SK-N-SH treated with all-trans-retinoic acid at 6 μM for 48 hours (cell line): ENCODE measurements at regions not wholly inside any gene's neighbourhood (a gene's known extent, or its start where the extent isn't known, plus 50 kb on each side); places are given as distances from the start of the nearest gene placed in this dataset.

ENCODE experiments used
- ARNTL ChIP-seq: fragments of 450-650 bp; formaldehyde crosslinking; IDR thresholded peaks from 2 replicates; pipeline ENCODE4 v1.5.0; 2020; ENCODE audit warnings: low read depth, mild to moderate bottlenecking, moderate library complexity, borderline replicate concordance
- BACH2 ChIP-seq: fragments of 250-450 bp; sonication (Bioruptor Pico); IDR thresholded peaks from 2 replicates; pipeline ENCODE4 v1.9.0; 2021; ENCODE audit warnings: mild to moderate bottlenecking, borderline replicate concordance
- CSRNP3 ChIP-seq: fragments of 250-450 bp; sonication (Bioruptor Pico); IDR thresholded peaks from 2 replicates; pipeline ENCODE4 v1.5.1; 2021; ENCODE audit warnings: mild to moderate bottlenecking, moderate library complexity
- GLIS3 ChIP-seq: fragments of 250-450 bp; sonication (Bioruptor Pico); IDR thresholded peaks from 2 replicates; pipeline ENCODE4 v1.5.0; 2020; ENCODE audit warnings: mild to moderate bottlenecking, moderate library complexity
- OSR1 ChIP-seq: fragments of 250-450 bp; sonication (Bioruptor Pico); IDR thresholded peaks from 2 replicates; pipeline ENCODE4 v1.8.0; 2022; ENCODE audit warnings: moderate library complexity, mild to moderate bottlenecking, inconsistent platforms
- PATZ1 ChIP-seq: fragments of 250-450 bp; sonication (Bioruptor Pico); IDR thresholded peaks from 2 replicates; pipeline ENCODE4 v1.8.0; 2020; ENCODE audit warnings: mild to moderate bottlenecking, moderate library complexity, borderline replicate concordance
- PPARA ChIP-seq: fragments of 250-450 bp; sonication (Bioruptor Pico); IDR thresholded peaks from 2 replicates; pipeline ENCODE4 v1.5.0; 2020; ENCODE audit warnings: mild to moderate bottlenecking, borderline replicate concordance
- RARB ChIP-seq: fragments of 250-450 bp; sonication (Bioruptor Pico); IDR thresholded peaks from 2 replicates; pipeline ENCODE4 v1.8.0; 2021; ENCODE audit warnings: mild to moderate bottlenecking, moderate library complexity
- SNAI2 ChIP-seq: fragments of 250-450 bp; sonication (Bioruptor Pico); IDR thresholded peaks from 2 replicates; pipeline ENCODE4 v1.5.0; 2020; ENCODE audit warnings: mild to moderate bottlenecking, moderate library complexity
- TSHZ2 ChIP-seq: fragments of 250-450 bp; sonication (Bioruptor Pico); IDR thresholded peaks from 2 replicates; pipeline ENCODE4 v1.5.0; 2020; ENCODE audit warnings: mild to moderate bottlenecking, moderate library complexity
- ZFP30 ChIP-seq: fragments of 450-650 bp; formaldehyde crosslinking; IDR thresholded peaks from 2 replicates; pipeline ENCODE4 v1.5.0; 2022; ENCODE audit warnings: mild to moderate bottlenecking, moderate library complexity
- ZNF70 ChIP-seq: fragments of 450-650 bp; formaldehyde crosslinking; IDR thresholded peaks from 2 replicates; pipeline ENCODE4 v1.5.0; 2020; ENCODE audit warnings: mild to moderate bottlenecking, moderate library complexity
- ZNF8 ChIP-seq: fragments of 450-650 bp; formaldehyde crosslinking; IDR thresholded peaks from 2 replicates; pipeline ENCODE4 v1.5.0; 2020; ENCODE audit warnings: mild to moderate bottlenecking, moderate library complexity

GRCh38 chr1:103459346-103459745 lies 66.2 kb upstream of the RNPC3 start:
- TF ChIP-seq SNAI2 (CRISPR knock-in tag), result no peak
- no peak for TF ChIP-seq ZNF8 (CRISPR knock-in tag)
- no peak for TF ChIP-seq ZFP30 (CRISPR knock-in tag)
- no peak for TF ChIP-seq ZNF70 (CRISPR knock-in tag)
- no peak for TF ChIP-seq PPARA (CRISPR knock-in tag)
- no peak for TF ChIP-seq BACH2 (CRISPR knock-in tag)
- TF ChIP-seq CSRNP3, result no peak
- no peak for TF ChIP-seq TSHZ2
- TF ChIP-seq PATZ1 (CRISPR knock-in tag), result no peak
- TF ChIP-seq OSR1 (CRISPR knock-in tag), result no peak
- TF ChIP-seq RARB (CRISPR knock-in tag), result no peak
- TF ChIP-seq GLIS3, result no peak
- no peak for TF ChIP-seq ARNTL (CRISPR knock-in tag)
